ENCODE measurements at regions not wholly inside any gene's neighbourhood (a gene's known extent, or its start where the extent isn't known, plus 50 kb on each side); places are given as distances from the start of the nearest gene placed in this dataset.

- no peak overlapping the region for H3K27ac ChIP-seq
- TF ChIP-seq CTCF (IDR thresholded peaks at IDR 0.05): no peak
- no peak for TF ChIP-seq POLR2A (IDR thresholded peaks at IDR 0.05)
- no peak for TF ChIP-seq EP300 (IDR thresholded peaks at IDR 0.05)
- no peak for TF ChIP-seq POLR2AphosphoS5 (IDR thresholded peaks at IDR 0.05)
- no peaks in the 10 kb centered on the region for H3K36me3 ChIP-seq
- peaks cover 22% of the 10 kb centered on the region for H3K27me3 ChIP-seq
- H3K4me1 ChIP-seq: no peaks in the 10 kb centered on the region
- no peak overlapping the region for H3K4me3 ChIP-seq
- H3K9me3 ChIP-seq: no peaks in the 10 kb centered on the region
- no peak for DNase-seq (ENCODE audit: low spot score in 2 of 2)
- 68% methylated on average over 8 of the region's 8 CpGs for WGBS
Measured at GRCh38 chr14:97283426-97283825, 486.2 kb downstream of the VRK1 start.

- Histone ChIP-seq H3K27me3 (peaks cover 22% of the 10 kb centered on the region), H3K9me3 (no peaks in the 10 kb centered on the region), H3K27ac (no peak overlapping the region), H3K4me3 (no peak overlapping the region), H3K4me1 (no peaks in the 10 kb centered on the region), H3K36me3 (no peaks in the 10 kb centered on the region)
- TF ChIP-seq POLR2AphosphoS5 (IDR thresholded peaks at IDR 0.05) (no peak), CTCF (IDR thresholded peaks at IDR 0.05) (no peak), EP300 (IDR thresholded peaks at IDR 0.05) (no peak), POLR2A (IDR thresholded peaks at IDR 0.05) (no peak)
- 84% methylated on average over 6 of the region's 6 CpGs for WGBS
- DNase-seq (ENCODE audit: low spot score in 2 of 2): no peak
Measured at GRCh38 chr14:97283841-97284240, 486.7 kb downstream of the VRK1 start.

- H3K9me3 ChIP-seq: no peaks in the 10 kb centered on the region
- no peak overlapping the region for H3K4me3 ChIP-seq
- H3K27ac ChIP-seq: no peak overlapping the region
- 93% methylated on average over 1 of the region's 1 CpG for WGBS
- peaks cover 37% of the 10 kb centered on the region for H3K27me3 ChIP-seq
- no peaks in the 10 kb centered on the region for H3K4me1 ChIP-seq
- no peak for TF ChIP-seq POLR2A (IDR thresholded peaks at IDR 0.05)
- no peak for TF ChIP-seq POLR2AphosphoS5 (IDR thresholded peaks at IDR 0.05)
- TF ChIP-seq EP300 (IDR thresholded peaks at IDR 0.05): no peak
- TF ChIP-seq CTCF (IDR thresholded peaks at IDR 0.05): no peak
- DNase-seq (ENCODE audit: low spot score in 2 of 2): no peak
- H3K36me3 ChIP-seq: no peaks in the 10 kb centered on the region
Measured at GRCh38 chr14:97287956-97288355, 490.8 kb downstream of the VRK1 start.

GRCh38 chr14:97290065-97290464 lies 492.9 kb downstream of the VRK1 start:
- DNase-seq (ENCODE audit: low spot score in 2 of 2): no peak
- H3K4me1 ChIP-seq: no peaks in the 10 kb centered on the region
- H3K36me3 ChIP-seq: no peaks in the 10 kb centered on the region
- H3K9me3 ChIP-seq: no peaks in the 10 kb centered on the region
- no peak for TF ChIP-seq POLR2AphosphoS5 (IDR thresholded peaks at IDR 0.05)
- no peak for TF ChIP-seq POLR2A (IDR thresholded peaks at IDR 0.05)
- TF ChIP-seq CTCF (IDR thresholded peaks at IDR 0.05): no peak
- TF ChIP-seq EP300 (IDR thresholded peaks at IDR 0.05): no peak
- H3K27ac ChIP-seq: no peak overlapping the region
- peaks cover 37% of the 10 kb centered on the region for H3K27me3 ChIP-seq
- no peak overlapping the region for H3K4me3 ChIP-seq
- WGBS: 84% methylated on average over 4 of the region's 4 CpGs

GRCh38 chr14:97290977-97291376 lies 493.8 kb downstream of the VRK1 start:
- H3K4me3 ChIP-seq: no peak overlapping the region
- TF ChIP-seq EP300 (IDR thresholded peaks at IDR 0.05): no peak
- no peak for TF ChIP-seq POLR2AphosphoS5 (IDR thresholded peaks at IDR 0.05)
- TF ChIP-seq CTCF (IDR thresholded peaks at IDR 0.05): no peak
- no peak for TF ChIP-seq POLR2A (IDR thresholded peaks at IDR 0.05)
- 87% methylated on average over 3 of the region's 3 CpGs for WGBS
- H3K27me3 ChIP-seq: peaks cover 37% of the 10 kb centered on the region
- no peak for DNase-seq (ENCODE audit: low spot score in 2 of 2)
- no peaks in the 10 kb centered on the region for H3K4me1 ChIP-seq
- H3K36me3 ChIP-seq: no peaks in the 10 kb centered on the region
- H3K9me3 ChIP-seq: no peaks in the 10 kb centered on the region
- no peak overlapping the region for H3K27ac ChIP-seq

All from suprapubic skin (tissue), 4 donors.